Fibroblast of peridontal ligament (primary cell): ENCODE measurements at regions not wholly inside any gene's neighbourhood (a gene's known extent, or its start where the extent isn't known, plus 50 kb on each side); places are given as distances from the start of the nearest gene placed in this dataset.

Source experiments
- DNase-seq: peaks from one replicate; pipeline ENCODE4 v3.0.0-alpha.2; 2010; ENCODE audit errors: extremely low read depth

DNA sequence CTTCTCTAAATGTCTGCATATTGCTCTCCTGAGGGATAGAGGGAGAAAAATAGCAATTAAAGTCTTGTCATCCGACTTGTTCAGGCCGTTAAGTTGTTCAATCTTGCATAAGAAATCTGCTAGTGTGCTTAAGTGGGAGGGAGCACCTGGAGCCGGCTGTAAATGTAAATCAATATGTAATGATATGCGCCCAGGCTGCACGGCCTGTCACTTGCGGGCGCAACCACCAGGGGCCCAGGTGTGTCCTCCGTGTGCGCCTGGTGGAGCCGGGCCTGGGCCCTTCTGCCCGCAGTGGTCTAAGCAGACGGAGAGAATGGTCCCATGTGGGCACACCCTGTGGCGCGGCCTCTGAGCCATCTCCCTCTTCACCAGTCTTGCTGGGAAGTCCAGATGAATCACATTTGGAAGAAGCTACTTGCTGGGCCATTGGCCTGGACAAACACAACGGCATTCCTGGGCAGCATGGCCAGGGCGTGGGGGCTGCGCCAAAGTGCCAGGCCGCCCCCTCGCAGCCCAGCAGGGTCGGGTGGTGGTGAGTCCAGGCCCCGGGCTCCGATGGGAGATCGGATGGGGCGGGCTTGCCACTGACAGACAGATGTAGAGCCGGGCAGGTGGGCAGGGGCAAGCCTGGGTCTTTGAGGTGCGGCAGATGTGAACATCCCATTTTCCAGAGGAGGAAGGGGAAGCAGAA lies 193.3 kb upstream of the C14orf180 start:
- no peak for DNase-seq

GRCh38 chr14:104387022-104388010 lies 192.2 kb upstream of the C14orf180 start:
- no peak for DNase-seq

DNA sequence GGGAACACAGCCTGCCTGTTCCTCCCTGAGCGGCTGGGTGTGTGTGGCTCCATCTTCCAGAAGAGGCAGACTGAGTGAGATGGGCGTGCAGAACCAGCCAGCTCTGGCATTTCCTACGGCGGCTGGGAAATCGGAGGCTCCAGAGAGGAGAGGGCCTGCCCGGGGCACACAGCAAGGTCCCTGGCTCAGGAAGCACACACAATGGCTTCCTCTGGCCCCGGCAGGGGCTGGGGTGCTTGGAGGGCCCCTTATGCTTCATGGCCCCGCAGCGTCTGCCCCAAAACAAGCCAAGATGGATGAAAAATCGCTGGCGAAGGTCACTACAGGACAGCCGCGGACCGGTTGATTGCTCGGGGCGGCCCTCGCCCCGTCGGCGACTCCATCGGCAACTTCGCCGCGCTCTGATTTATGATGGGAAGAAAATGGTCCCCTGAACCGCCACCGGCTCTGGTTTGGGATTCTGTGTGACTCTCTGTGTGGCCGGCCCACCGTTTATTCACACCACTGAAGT lies 191.5 kb upstream of the C14orf180 start:
- DNase-seq, result no peak

DNA sequence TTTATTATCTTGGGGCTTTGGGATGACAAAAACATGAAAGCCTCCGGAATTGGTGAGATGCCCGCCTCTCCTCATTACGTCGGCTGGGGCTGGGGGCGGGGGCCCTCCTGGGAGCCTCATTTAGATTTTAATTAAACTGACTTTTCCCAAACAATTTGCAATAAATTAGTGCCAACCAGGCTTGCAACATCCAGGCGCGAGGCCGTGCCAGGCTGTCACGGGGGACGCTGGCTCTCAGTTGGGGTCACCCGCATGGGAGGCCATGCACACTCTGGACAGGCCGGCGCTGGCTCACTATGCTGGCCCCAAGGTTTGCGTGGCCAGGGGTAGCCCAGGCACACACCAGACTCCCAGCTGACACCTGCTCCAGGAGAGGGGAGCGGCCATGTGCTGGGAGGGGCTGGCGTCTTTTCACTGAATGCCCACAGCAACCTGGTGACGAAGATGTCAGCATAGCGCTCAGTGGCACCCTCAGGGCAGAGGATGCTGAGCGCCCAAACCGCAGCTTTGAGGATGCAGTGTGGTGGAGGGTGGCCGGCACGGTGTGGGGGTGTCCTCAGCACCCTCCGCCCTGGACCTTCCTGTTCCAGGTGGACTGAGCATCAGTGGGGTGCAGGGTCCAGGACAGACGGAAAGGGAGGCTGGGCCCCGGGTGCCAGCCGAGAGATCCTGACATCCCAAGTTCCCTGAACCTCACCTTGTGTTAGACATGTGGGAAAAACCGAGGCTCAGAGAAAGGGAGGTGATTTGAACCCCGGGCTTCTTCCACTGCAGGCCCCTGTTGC lies 190.8 kb upstream of the C14orf180 start:
- DNase-seq, result no peak

DNA sequence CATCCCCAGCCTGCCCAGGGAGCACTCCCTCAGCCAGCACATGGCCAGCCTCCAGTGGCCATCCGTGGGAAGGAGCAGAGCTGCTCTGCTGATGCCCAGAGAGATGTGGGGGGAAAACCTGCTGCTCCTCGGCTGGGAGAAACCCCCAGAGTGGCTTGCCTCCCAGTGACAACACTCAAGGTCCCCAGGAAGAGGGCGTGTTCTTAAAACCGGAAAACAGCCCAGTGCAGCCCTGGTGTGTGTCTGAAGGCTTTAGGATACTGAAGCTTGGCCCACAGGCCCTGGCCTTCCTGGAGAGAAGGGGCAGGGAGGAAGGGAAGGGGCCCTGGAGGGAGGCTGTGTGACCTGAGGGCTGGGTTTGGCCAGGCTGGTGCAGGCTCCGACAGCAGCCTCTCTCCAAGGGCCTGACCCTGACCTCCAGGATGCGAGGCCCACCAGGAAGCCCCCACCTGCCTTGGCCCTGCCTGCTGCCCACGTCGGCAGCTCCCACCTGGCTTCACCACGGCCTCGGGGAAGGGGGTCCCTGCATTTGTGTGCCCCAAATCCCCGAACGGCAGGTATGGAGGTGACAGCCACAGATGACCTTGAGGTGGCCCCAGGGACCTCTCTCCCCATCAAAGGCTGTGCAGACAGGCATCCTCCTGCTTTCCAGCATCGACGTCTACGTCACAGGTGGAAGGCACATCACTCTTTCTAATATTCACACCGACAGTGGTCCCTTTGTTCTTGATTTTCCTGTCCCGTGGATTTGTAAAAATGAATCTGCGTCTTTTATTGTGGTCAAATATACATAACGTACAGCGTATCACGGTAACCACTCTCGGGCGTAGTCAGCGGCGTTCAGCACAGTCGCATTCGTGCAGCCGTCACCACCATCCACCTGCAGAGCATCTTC lies 190.0 kb upstream of the C14orf180 start:
- DNase-seq, result no peak

GRCh38 chr14:104390221-104390931 lies 189.2 kb upstream of the C14orf180 start:
- DNase-seq, result no peak

DNA sequence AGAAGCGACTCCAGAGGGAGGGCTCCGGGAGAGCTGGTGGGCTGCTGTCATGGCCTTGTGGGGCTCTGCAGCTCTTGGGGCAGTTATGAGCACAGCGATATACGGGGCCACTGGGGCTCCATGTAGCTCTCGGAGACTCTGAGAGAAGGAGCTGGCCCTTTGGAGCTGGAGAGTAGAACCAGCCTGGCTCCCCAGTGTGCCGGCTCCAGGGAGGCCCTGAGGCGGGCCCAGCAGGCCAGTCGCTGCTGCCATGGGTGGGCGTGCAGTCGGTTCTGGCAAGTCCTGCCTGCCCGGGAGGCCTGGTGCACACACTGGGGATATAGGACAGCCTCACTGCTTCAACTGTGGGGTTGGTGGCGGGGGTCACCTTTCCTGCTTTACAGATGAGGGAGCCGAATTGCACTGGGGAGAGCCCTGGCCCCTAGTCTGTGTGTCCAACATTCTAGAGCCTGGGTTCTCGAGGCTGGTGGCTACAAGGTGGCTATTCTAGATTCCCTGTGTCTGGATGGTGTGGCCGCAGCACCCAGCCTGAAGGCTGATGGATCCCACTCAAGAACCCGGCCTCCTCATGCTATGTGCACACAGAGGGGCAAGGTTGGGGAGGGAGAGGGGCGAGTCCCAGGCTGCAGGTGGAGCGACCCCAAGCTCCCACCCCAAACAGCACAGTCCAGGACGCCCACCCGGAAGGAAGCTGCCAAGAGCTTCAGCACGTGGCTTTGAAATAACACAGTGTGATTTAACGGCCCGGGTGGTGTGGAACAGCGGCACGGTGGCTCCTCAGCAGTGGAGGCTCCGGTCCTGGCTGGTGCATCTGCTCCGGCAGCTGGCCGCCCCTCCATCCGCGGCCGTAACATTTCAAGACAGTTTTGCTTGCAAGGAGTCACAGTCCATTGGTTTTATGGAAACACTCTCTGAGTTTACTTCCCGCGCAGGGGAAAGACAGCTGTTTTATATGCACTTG lies 188.3 kb upstream of the C14orf180 start:
- no peak for DNase-seq

GRCh38 chr14:104392001-104392395 lies 187.6 kb upstream of the C14orf180 start:
- no peak for DNase-seq

GRCh38 chr14:104392396-104393198 lies 187.0 kb upstream of the C14orf180 start:
- no peak for DNase-seq

DNA sequence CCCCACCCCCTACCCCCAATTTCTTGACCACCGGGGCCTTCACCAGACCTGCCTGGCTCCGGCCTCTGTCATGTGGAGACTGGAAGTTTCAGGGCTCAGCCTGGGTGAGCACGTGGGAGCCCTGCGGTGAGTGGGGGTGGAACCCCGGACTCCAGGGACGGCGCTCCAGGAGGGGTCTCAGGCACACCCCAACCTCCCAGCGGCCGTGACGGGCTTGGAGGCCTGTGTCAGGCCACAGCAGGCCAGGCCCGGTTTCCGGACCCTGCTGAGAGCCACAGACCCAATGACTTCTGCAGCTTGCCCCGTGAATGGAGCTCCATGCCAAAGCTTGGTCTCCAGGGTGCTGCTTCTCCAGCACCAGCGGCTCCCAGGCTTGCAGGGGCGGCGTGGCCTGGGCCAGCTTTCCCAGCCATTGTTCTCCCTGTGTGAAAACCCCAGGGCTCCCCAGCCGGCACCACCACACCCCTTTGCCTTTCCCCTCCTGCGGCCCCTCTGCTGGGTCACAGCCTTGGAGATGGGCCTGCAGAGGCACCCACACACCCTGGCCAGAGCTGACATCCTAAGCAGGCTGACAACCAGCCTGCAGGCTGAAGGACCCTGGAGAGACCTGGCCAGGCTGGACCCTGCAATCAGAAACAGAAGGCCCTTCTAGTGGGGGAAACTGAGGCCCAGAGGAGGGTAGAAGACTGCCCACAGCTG lies 186.2 kb upstream of the C14orf180 start:
- DNase-seq, result no peak

GRCh38 chr14:104393898-104394381 lies 185.6 kb upstream of the C14orf180 start:
- no peak for DNase-seq

GRCh38 chr14:104394409-104394851 lies 185.1 kb upstream of the C14orf180 start:
- no peak for DNase-seq

DNA sequence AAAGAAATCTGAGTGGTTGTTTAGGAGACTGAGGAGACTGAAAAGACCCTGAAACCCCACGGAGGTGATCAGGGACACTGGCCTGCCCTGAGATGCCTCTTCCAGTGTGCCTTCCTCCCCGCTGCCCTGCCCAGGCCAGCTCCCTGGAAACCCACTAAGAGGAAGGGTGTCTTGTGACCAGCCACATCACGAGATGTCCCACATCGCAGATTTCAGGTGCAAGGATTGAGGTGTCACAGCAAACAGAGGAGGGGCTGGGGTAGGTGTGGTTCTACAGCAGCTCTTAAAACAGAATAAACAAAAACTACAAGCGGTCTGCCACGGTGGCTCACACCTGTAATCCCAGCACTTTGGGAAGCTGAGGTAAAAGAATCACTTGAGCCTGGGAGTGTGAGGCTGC lies 184.3 kb upstream of the C14orf180 start:
- no peak for DNase-seq

DNA sequence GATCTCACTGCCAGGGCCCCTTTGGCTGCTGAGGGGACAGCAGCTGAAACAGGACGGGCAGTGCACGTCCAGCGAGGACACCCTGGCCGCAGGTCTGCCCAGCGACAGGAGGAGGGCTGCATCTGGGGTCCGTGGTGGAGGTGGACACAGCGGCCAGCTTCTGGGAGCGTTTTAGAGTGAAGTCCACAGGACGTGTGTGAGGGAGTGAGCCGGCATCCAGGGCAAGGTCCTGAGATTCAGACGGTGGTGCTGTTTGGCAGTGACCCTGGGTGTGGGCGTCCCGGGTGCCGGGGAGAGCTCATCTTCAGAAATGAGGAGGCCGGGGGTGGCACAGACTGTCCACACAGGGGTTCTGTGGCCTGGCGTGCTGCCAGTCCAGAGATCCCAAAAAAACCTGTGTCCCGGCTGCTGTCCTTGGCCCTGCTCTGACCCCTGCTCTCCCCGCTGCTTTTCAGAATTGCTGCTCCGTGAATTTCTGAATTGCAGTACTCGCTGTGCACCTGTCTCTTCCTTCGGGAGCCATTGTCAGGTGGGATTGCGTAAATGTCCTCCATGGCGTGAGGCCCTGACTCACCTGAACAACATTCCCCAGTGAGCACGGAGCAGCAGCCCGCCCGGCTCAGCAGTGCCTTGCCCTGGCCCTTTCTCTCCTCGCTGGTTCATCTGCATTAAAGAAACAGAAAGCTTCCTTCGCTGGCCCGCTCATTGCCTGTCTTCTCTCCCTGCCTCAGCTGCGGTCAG lies 183.5 kb upstream of the C14orf180 start:
- no peak for DNase-seq

DNA sequence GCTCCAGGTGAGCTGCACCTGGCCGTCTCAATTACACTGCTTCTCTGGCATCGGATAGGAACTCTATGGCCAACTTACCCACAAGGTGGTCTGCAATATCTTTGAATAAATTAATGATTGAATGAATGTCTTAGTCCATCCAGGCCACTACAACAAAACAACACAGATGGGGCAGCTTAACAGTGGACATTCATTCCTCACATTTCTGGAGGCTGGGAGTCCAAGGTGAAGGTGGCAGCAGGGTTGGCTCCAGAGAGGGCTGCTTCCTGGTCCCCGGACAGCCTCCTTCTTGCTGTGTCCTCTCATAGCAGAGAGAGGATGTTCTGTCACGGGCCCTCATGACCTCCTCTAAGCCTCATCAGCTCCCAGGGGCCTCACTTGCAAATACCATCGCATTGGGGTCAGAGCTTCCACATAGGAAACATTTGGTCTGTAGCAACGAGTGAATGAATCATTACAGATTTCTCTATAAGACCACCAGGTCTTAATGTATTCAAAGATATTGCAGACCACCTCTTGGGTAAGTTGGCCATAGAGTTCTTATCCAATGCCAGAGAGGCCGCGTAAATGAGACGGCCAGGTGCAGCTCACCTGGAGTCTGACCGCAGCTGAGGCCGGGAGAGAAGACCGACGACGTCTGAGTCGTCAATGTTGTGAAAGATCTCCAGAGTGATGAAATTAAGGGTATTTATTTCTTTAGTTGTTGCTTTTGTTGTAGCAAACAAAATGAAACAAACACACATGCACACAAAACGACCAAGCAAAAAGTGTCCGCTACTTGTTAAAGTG lies 182.7 kb upstream of the C14orf180 start:
- DNase-seq, result no peak

GRCh38 chr14:104397956-104398355 lies 181.6 kb upstream of the C14orf180 start:
- peak; percentile 2 for DNase-seq
